Stomach (tissue), 8 donors: ENCODE measurements at regions not wholly inside any gene's neighbourhood (a gene's known extent, or its start where the extent isn't known, plus 50 kb on each side); places are given as distances from the start of the nearest gene placed in this dataset.

Source experiments
- DNase-seq, 2 donors: peaks; one replicate each; pipeline versions ENCODE4 v3.0.0 to v3.0.0-alpha.2; 2013 to 2019
- H3K27ac ChIP-seq, 5 donors: fragments of 200-600 bp in 4 of 5; sonication (generic) in 4 of 5; one replicate each; pipeline ENCODE4 v1.5.1; 2013 to 2019; ENCODE audit warnings: mild to moderate bottlenecking in 1 of 5, moderate library complexity in 1 of 5
- H3K27me3 ChIP-seq, 3 donors: fragments of 200-600 bp; sonication (generic); one replicate each; pipeline ENCODE4 v1.5.1; 2017 to 2019; ENCODE audit warnings: mixed run types in 1 of 3
- H3K36me3 ChIP-seq, 4 donors: fragments of 200-600 bp; sonication (generic); 1 replicate in 3 of 4; 2 replicates in 1 of 4; pipeline ENCODE4 v1.5.1; 2016 to 2019
- H3K4me1 ChIP-seq, 4 donors: fragments of 200-600 bp; sonication (generic); one replicate each; pipeline ENCODE4 v1.5.1; 2016 to 2019
- H3K4me3 ChIP-seq, 4 donors: fragments of 200-600 bp; sonication (generic) in 3 of 4; one replicate each; pipeline ENCODE4 v1.5.1; 2016 to 2019; ENCODE audit warnings: mild to moderate bottlenecking in 1 of 4
- H3K9me3 ChIP-seq, 4 donors: fragments of 200-600 bp; sonication (generic); one replicate each; pipeline ENCODE4 v1.5.1; 2016 to 2019
- CTCF ChIP-seq, 7 experiments: fragments of 450-650 bp in 4 of 7; fragments of 200-600 bp in 3 of 7; sonication (generic) in 3 of 7; IDR thresholded peaks; one replicate each; pipeline ENCODE4 v1.5.1; 2016 to 2019; ENCODE audit warnings: antibody characterized with exemption in 7 of 7, control low read depth in 2 of 7, mild to moderate bottlenecking in 1 of 7
- EP300 ChIP-seq: sonication (generic); formaldehyde crosslinking; IDR thresholded peaks from one replicate; pipeline ENCODE4 v1.6.1; 2017; ENCODE audit warnings: antibody characterized with exemption
- POLR2A ChIP-seq, 4 donors: fragments of 450-650 bp; IDR thresholded peaks; one replicate each; pipeline ENCODE4 v1.6.1; 2016; ENCODE audit warnings: antibody characterized with exemption in 4 of 4, control low read depth in 2 of 4, mild to moderate bottlenecking in 1 of 4, moderate library complexity in 1 of 4
- POLR2AphosphoS5 ChIP-seq, 3 donors: sonication (generic); formaldehyde crosslinking; IDR thresholded peaks; one replicate each; pipeline ENCODE4 v1.6.1; 2016; ENCODE audit warnings: antibody characterized with exemption in 3 of 3
- WGBS, 5 donors: extraction: QIAGEN DNeasy Blood & Tissue Kit in 3 of 5; methylation state at CpG; one replicate each; pipeline versions ENCODE4 v1.1.5 to v1.1.7; 2013 to 2018; 5-methylcytosine and 5-hydroxymethylcytosine counted together
- intact Hi-C: fragments of 100-400 bp; cut with DNase I; formaldehyde crosslinking; loops from one replicate; pipeline ENCODE4 v1.15.1; 2023; ENCODE audit warnings: low total_unique reads
- donor health status: healthy with polysubstance abuse.
- donor health status: Bipolar disorder and iron deficiency.
- donor health status: healthy.

GRCh38 chr11:119889111-119889510 is 160.1 kb upstream of the NECTIN1 start:
- Histone ChIP-seq H3K27me3 (peaks cover 0 to 29% (median 0%) of the 10 kb centered on the region in 3 donors), H3K9me3 (no peaks in the 10 kb centered on the region), H3K4me3 (no peak overlapping the region), H3K27ac (no peak overlapping the region), H3K36me3 (no peaks in the 10 kb centered on the region), H3K4me1 (no peaks in the 10 kb centered on the region)
- DNase-seq = no peak
- 84 to 96% (median 90%) methylated on average over 5 of the region's 5 CpGs for WGBS, 5 donors
- intact Hi-C loops = no loop called here
- TF ChIP-seq EP300 (no peak), POLR2A (IDR thresholded peaks at IDR 0.05) (no peak), POLR2AphosphoS5 (IDR thresholded peaks at IDR 0.05) (no peak)

- intact Hi-C loops = no loop called here
- H3K4me1 ChIP-seq = no peaks in the 10 kb centered on the region
- 65 to 74% (median 72%) methylated on average over 5 of the region's 5 CpGs for WGBS, 5 donors
- no peak for DNase-seq
- no peaks in the 10 kb centered on the region for H3K36me3 ChIP-seq
- H3K27ac ChIP-seq = no peak overlapping the region
- peaks cover 0 to 29% (median 0%) of the 10 kb centered on the region in 3 donors for H3K27me3 ChIP-seq
- H3K9me3 ChIP-seq = no peaks in the 10 kb centered on the region
- H3K4me3 ChIP-seq = no peak overlapping the region
- TF ChIP-seq POLR2AphosphoS5 (IDR thresholded peaks at IDR 0.05) = no peak
- no peak for TF ChIP-seq EP300
- TF ChIP-seq POLR2A (IDR thresholded peaks at IDR 0.05) = no peak
- no peak for TF ChIP-seq CTCF (IDR thresholded peaks at IDR 0.05)
These were observed 159.1 kb upstream of the NECTIN1 start for GRCh38 chr11:119888119-119888518.

DNA sequence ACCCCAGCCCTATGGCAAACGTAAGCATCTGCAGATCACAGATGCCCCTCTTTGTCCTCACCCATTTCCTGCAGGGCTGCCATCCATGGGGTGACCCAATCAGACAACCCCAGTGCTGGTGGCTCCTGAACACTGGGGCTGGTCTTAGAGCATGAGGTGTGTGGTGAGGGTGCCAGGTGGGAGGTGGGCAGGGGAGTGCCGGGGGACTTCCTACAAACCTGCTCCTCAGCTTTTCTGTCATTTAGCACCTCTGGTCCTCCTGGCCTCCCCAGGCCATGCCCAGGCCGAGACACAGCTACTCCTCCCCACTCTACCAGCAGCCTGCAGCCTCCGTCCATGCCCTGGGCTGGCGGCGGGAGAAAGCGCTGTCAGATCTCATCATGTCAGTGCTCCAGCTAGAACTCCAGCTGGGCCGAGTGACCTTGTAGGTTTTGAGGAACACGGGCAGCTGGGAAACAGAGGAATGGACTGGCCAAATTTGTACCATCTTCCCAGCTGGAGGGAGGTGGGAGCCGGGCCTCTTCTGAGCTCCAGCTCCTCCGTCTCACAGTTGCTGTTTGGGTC is 157.7 kb upstream of the NECTIN1 start:
- no peak overlapping the region for H3K27ac ChIP-seq
- H3K36me3 ChIP-seq = no peaks in the 10 kb centered on the region
- no peak for DNase-seq
- H3K27me3 ChIP-seq = peaks cover 0 to 21% (median 0%) of the 10 kb centered on the region in 3 donors
- intact Hi-C loops = no loop called here
- no peaks in the 10 kb centered on the region for H3K4me1 ChIP-seq
- 87 to 92% (median 91%) methylated on average over 9 to 11 of the region's 11 CpGs for WGBS, 5 donors
- no peak for TF ChIP-seq EP300
- no peak for TF ChIP-seq POLR2A (IDR thresholded peaks at IDR 0.05)
- TF ChIP-seq POLR2AphosphoS5 (IDR thresholded peaks at IDR 0.05) = no peak
- TF ChIP-seq CTCF (IDR thresholded peaks at IDR 0.05) = no peak
- H3K9me3 ChIP-seq = no peaks in the 10 kb centered on the region
- H3K4me3 ChIP-seq = no peak overlapping the region

- no peak overlapping the region for H3K4me3 ChIP-seq
- no peaks in the 10 kb centered on the region for H3K36me3 ChIP-seq
- no peaks in the 10 kb centered on the region for H3K4me1 ChIP-seq
- 64 to 80% (median 75%) methylated on average over 5 of the region's 5 CpGs for WGBS, 5 donors
- DNase-seq = no peak
- peaks cover 0 to 16% (median 0%) of the 10 kb centered on the region in 3 donors for H3K27me3 ChIP-seq
- H3K9me3 ChIP-seq = no peaks in the 10 kb centered on the region
- no peak overlapping the region for H3K27ac ChIP-seq
- intact Hi-C loops = no loop called here
- TF ChIP-seq POLR2A (IDR thresholded peaks at IDR 0.05) (no peak), CTCF (IDR thresholded peaks at IDR 0.05) (no peak), EP300 (no peak), POLR2AphosphoS5 (IDR thresholded peaks at IDR 0.05) (no peak)
These were observed 157.0 kb upstream of the NECTIN1 start for GRCh38 chr11:119885861-119886567.

GRCh38 chr11:119885067-119885466 is 156.1 kb upstream of the NECTIN1 start:
- 65 to 75% (median 71%) methylated on average over 5 of the region's 5 CpGs for WGBS, 5 donors
- Histone ChIP-seq H3K9me3 (no peaks in the 10 kb centered on the region), H3K4me3 (no peak overlapping the region), H3K27me3 (peaks cover 0 to 19% (median 0%) of the 10 kb centered on the region in 3 donors), H3K4me1 (peaks cover 0 to 9% (median 3%) of the 10 kb centered on the region in 4 donors), H3K36me3 (no peaks in the 10 kb centered on the region), H3K27ac (no peak overlapping the region)
- intact Hi-C loops = no loop called here
- DNase-seq = no peak
- no peak for TF ChIP-seq POLR2A (IDR thresholded peaks at IDR 0.05)
- TF ChIP-seq EP300 = no peak
- TF ChIP-seq CTCF (IDR thresholded peaks at IDR 0.05) = no peak
- TF ChIP-seq POLR2AphosphoS5 (IDR thresholded peaks at IDR 0.05) = no peak
